Hepatocyte (in vitro differentiated cells): ENCODE measurements at regions not wholly inside any gene's neighbourhood (a gene's known extent, or its start where the extent isn't known, plus 50 kb on each side); places are given as distances from the start of the nearest gene placed in this dataset.

Experiments used
- DNase-seq: peaks from one replicate; pipeline ENCODE4 v3.0.0-alpha.2; 2016; ENCODE audit warnings: low spot score
- H2AFZ ChIP-seq: fragments of 200-600 bp; sonication (generic); 2 replicates; pipeline ENCODE4 v1.6.0; 2016; ENCODE audit warnings: antibody characterized with exemption, mild to moderate bottlenecking
- H3K27ac ChIP-seq: fragments of 200-600 bp; sonication (generic); 2 replicates; pipeline ENCODE4 v1.5.1; 2016; ENCODE audit warnings: mild to moderate bottlenecking
- H3K27me3 ChIP-seq: fragments of 200-600 bp; sonication (generic); 2 replicates; pipeline ENCODE4 v1.6.1; 2016
- H3K36me3 ChIP-seq: fragments of 200-600 bp; sonication (generic); replicated peaks from 2 replicates; pipeline ENCODE4 v1.5.1; 2016; ENCODE audit warnings: low read depth; ENCODE audit not compliant: insufficient read depth
- H3K4me1 ChIP-seq: fragments of 200-600 bp; sonication (generic); 2 replicates; pipeline ENCODE4 v1.5.1; 2016; ENCODE audit warnings: mild to moderate bottlenecking, moderate library complexity; ENCODE audit not compliant: insufficient read depth
- H3K4me2 ChIP-seq: fragments of 200-600 bp; sonication (generic); 2 replicates; pipeline ENCODE4 v1.6.0; 2016
- H3K4me3 ChIP-seq: fragments of 200-600 bp; sonication (generic); 2 replicates; pipeline ENCODE4 v1.5.1; 2016; ENCODE audit warnings: mild to moderate bottlenecking
- H3K79me2 ChIP-seq: fragments of 200-600 bp; sonication (generic); 2 replicates; pipeline ENCODE4 v1.6.0; 2017; ENCODE audit warnings: mild to moderate bottlenecking
- H3K9me2 ChIP-seq: fragments of 200-600 bp; sonication (generic); replicated peaks from 2 replicates; pipeline ENCODE4 v1.6.0; 2017; ENCODE audit warnings: mild to moderate bottlenecking; ENCODE audit not compliant: insufficient read depth
- H3K9me3 ChIP-seq: fragments of 200-600 bp; sonication (generic); 2 replicates; pipeline ENCODE4 v1.5.1; 2016; ENCODE audit warnings: low read depth, mild to moderate bottlenecking
- H4K20me1 ChIP-seq: fragments of 200-600 bp; sonication (generic); 2 replicates; pipeline ENCODE4 v1.6.0; 2016; ENCODE audit warnings: mild to moderate bottlenecking; ENCODE audit not compliant: insufficient read depth, poor library complexity, severe bottlenecking
- EZH2 ChIP-seq: fragments of 200-600 bp; sonication (generic); IDR thresholded peaks from 2 replicates; pipeline ENCODE4 v1.6.1; 2016; ENCODE audit warnings: antibody characterized with exemption, mild to moderate bottlenecking, borderline replicate concordance
- EZH2phosphoT487 ChIP-seq: fragments of 200-600 bp; sonication (generic); IDR thresholded peaks from one replicate; pipeline ENCODE4 v1.6.1; 2018; ENCODE audit warnings: antibody characterized with exemption, mild to moderate bottlenecking, low read depth, moderate library complexity; ENCODE audit not compliant: unreplicated experiment, severe bottlenecking
- WGBS: methylation state at CpG from one replicate; pipeline ENCODE4 v1.1.6; 2016; ENCODE audit warnings: low lambda C conversion rate; ENCODE audit errors: missing lambda C conversion rate; 5-methylcytosine and 5-hydroxymethylcytosine counted together
- TF ChIP-seq, protein P1 (sequence below): fragments of 200-600 bp; sonication (generic); IDR thresholded peaks from 2 replicates; pipeline ENCODE4 v1.5.1; 2016; ENCODE audit warnings: antibody characterized with exemption, mild to moderate bottlenecking; ENCODE audit not compliant: poor library complexity

DNA sequence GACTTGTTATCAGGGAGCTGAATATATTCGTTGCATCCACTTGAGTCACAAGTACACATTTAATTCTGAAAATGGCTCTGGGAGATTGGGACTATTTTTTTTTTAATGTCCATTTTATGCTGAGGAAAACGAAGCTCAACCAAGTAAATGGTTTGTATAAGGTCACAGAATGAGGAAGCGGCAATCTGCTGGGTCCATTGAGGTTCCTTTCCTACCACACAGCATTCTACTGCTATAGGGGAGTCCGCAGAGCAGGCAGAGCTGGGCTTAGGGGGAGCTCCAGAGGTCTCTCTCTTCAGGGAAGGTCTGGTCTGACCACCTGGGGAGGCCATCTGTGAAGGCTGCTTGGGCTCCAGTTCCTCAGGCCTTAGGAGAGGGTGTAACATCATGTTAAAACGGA lies 77.9 kb downstream of the MCFD2 start:
- Histone ChIP-seq H3K4me2 (no peak overlapping the region), H3K27me3 (no peaks in the 10 kb centered on the region), H3K36me3 (no peaks in the 10 kb centered on the region), H3K4me3 (no peak overlapping the region), H3K4me1 (no peaks in the 10 kb centered on the region), H3K27ac (no peak overlapping the region), H3K9me3 (no peaks in the 10 kb centered on the region), H3K79me2 (no peaks in the 10 kb centered on the region), H4K20me1 (no peaks in the 10 kb centered on the region), H2AFZ (no peak overlapping the region), H3K9me2 (no peaks in the 10 kb centered on the region)
- TF ChIP-seq, protein P1, sequence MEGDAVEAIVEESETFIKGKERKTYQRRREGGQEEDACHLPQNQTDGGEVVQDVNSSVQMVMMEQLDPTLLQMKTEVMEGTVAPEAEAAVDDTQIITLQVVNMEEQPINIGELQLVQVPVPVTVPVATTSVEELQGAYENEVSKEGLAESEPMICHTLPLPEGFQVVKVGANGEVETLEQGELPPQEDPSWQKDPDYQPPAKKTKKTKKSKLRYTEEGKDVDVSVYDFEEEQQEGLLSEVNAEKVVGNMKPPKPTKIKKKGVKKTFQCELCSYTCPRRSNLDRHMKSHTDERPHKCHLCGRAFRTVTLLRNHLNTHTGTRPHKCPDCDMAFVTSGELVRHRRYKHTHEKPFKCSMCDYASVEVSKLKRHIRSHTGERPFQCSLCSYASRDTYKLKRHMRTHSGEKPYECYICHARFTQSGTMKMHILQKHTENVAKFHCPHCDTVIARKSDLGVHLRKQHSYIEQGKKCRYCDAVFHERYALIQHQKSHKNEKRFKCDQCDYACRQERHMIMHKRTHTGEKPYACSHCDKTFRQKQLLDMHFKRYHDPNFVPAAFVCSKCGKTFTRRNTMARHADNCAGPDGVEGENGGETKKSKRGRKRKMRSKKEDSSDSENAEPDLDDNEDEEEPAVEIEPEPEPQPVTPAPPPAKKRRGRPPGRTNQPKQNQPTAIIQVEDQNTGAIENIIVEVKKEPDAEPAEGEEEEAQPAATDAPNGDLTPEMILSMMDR: no peak
- TF ChIP-seq EZH2phosphoT487 (no peak), EZH2 (no peak)
- DNase-seq: no peak
- 88% methylated on average over 5 of the region's 5 CpGs for WGBS

DNA sequence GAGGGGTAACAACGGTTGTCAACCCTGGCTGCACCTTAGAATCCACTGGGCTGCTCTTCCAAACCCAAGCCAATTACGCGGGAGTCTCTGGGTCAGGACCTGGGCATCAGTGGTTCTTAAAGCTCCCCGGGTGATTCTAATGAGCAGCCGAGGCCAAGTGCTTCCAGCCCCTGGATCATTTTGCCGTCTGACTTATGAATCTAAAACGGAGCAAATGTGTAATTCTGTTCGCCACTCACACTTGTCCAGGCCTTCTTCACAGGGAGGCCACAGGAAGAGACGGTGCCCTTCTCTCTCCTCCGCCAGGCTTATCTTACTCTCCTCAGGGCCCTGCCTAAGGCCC lies 78.5 kb downstream of the MCFD2 start:
- WGBS: 96% methylated on average over 10 of the region's 10 CpGs
- no peaks in the 10 kb centered on the region for H3K27me3 ChIP-seq
- no peak overlapping the region for H3K4me2 ChIP-seq
- no peaks in the 10 kb centered on the region for H3K79me2 ChIP-seq
- H3K9me3 ChIP-seq: no peaks in the 10 kb centered on the region
- H3K27ac ChIP-seq: no peak overlapping the region
- H4K20me1 ChIP-seq: no peaks in the 10 kb centered on the region
- TF ChIP-seq EZH2 (no peak), EZH2phosphoT487 (no peak)
- TF ChIP-seq, protein P1: no peak
- no peak overlapping the region for H2AFZ ChIP-seq
- H3K4me3 ChIP-seq: no peak overlapping the region
- no peaks in the 10 kb centered on the region for H3K36me3 ChIP-seq
- DNase-seq: no peak
- H3K9me2 ChIP-seq: no peaks in the 10 kb centered on the region
- H3K4me1 ChIP-seq: no peaks in the 10 kb centered on the region

DNA sequence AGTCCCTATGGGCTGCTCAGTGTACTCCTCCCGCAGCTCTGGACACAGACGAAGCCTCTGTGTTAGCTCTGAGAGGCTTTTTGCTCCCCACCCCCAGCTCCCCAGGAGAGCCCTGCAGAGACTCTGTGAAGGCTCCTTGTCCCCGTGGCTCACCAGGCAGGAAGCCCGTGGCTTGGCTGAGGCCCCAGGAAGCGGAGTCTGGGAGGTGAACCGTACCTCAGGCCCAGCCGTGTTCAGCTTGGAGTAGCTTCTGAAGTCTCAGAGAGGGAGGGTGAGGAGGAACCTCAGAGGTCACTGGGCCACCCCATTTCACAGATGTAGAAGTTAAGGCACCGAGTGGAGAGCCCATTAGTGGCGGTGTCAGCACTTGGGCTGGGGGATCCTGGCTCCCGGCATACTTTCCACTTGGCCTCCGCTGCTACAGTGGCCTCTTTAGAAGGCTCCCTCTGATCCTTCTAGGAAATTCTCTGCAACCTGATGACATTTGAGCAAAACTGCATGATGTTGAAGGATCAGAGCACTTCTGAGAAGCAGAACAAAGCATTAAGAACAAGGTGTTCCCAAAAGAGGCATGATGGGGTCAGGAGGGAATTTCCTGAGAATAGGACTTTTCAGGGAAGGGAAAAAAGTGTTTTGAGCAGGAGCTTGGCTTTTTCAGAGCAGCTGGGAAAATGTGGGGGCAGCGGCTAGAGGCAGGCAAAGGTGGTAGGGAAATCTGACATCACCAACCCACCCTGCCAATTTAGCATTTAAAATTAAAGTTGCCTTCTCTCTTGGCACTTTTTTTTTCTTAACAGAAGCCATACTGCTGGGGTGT lies 79.1 kb downstream of the MCFD2 start:
- H3K9me2 ChIP-seq: no peaks in the 10 kb centered on the region
- no peak overlapping the region for H3K4me2 ChIP-seq
- 81% methylated on average over 12 of the region's 12 CpGs for WGBS
- H3K4me3 ChIP-seq: no peak overlapping the region
- no peaks in the 10 kb centered on the region for H3K79me2 ChIP-seq
- H3K27me3 ChIP-seq: no peaks in the 10 kb centered on the region
- no peak overlapping the region for H2AFZ ChIP-seq
- no peaks in the 10 kb centered on the region for H3K36me3 ChIP-seq
- no peaks in the 10 kb centered on the region for H4K20me1 ChIP-seq
- DNase-seq: no peak
- TF ChIP-seq EZH2: no peak
- no peak for TF ChIP-seq EZH2phosphoT487
- TF ChIP-seq, protein P1: no peak
- no peak overlapping the region for H3K27ac ChIP-seq
- H3K4me1 ChIP-seq: peaks cover 3% of the 10 kb centered on the region
- H3K9me3 ChIP-seq: no peaks in the 10 kb centered on the region
